ENCODE measurements at regions not wholly inside any gene's neighbourhood (a gene's known extent, or its start where the extent isn't known, plus 50 kb on each side); places are given as distances from the start of the nearest gene placed in this dataset.

- Histone ChIP-seq H3K4me1 (ENCODE audit: control insufficient read depth, extremely low read depth, insufficient read depth, low read length) (no peaks in the 10 kb centered on the region), H2AFZ (ENCODE audit: low read depth, low read length) (no peak overlapping the region), H3K9ac (replicated peaks; ENCODE audit: extremely low read depth, insufficient read depth, low read length) (no peak overlapping the region), H3K9me1 (replicated peaks; ENCODE audit: control insufficient read depth, extremely low read depth, insufficient read depth, low read length) (no peaks in the 10 kb centered on the region), H3K27ac (ENCODE audit: insufficient read depth, low read depth, low read length) (no peak overlapping the region), H3K4me3 (replicated peaks in 1 of 3; ENCODE audit: insufficient read depth in 1 of 3, low read depth in 1 of 3, low read length in 3 of 3) (no peak overlapping the region), H3K36me3 (ENCODE audit: control insufficient read depth in 2 of 2, extremely low read depth in 1 of 2, insufficient read depth in 2 of 2, low read length in 2 of 2) (no peaks in the 10 kb centered on the region), H4K20me1 (replicated peaks; ENCODE audit: control insufficient read depth, extremely low read depth, insufficient read depth, low read length) (no peaks in the 10 kb centered on the region), H3K27me3 (ENCODE audit: control insufficient read depth in 2 of 2, insufficient read depth in 2 of 2, low read length in 2 of 2) (no peaks in the 10 kb centered on the region), H3K79me2 (ENCODE audit: control insufficient read depth, insufficient read depth, low read length) (no peaks in the 10 kb centered on the region), H3K4me2 (ENCODE audit: insufficient read depth, low read length) (no peak overlapping the region), H3K9me3 (replicated peaks; ENCODE audit: control insufficient read depth, insufficient read depth, low read length) (no peaks in the 10 kb centered on the region)
- FAIRE-seq (no peak), DNase-seq (ENCODE audit: low read depth, low spot score) (no peak)
- no TSS peak for BruUV-seq (replicated peaks)
- dilution Hi-C loops (cut with MboI; ENCODE audit: extremely low pct_ligation_motif_present, low sequenced_read_pairs) = no loop called here
- no peak for TF ChIP-seq CTCF (IDR thresholded peaks at IDR 0.05; ENCODE audit: extremely low read depth in 1 of 2, insufficient read depth in 1 of 2, low read depth in 1 of 2, low read length in 2 of 2)
- no peak for TF ChIP-seq FOS (IDR thresholded peaks at IDR 0.05; ENCODE audit: borderline replicate concordance, insufficient read depth, low read length)
- no peak for TF ChIP-seq POLR2AphosphoS5 (IDR thresholded peaks at IDR 0.05; ENCODE audit: insufficient read depth, low read depth, low read length)
- no peak for TF ChIP-seq GATA2 (IDR thresholded peaks at IDR 0.05; ENCODE audit: insufficient read depth, insufficient read length, low read depth, low read length)
- no peak for TF ChIP-seq MAX (IDR thresholded peaks at IDR 0.05; ENCODE audit: insufficient read depth, insufficient read length)
- TF ChIP-seq POLR2A (IDR thresholded peaks at IDR 0.05; ENCODE audit: low read depth, low read length) = no peak
- no peak for TF ChIP-seq JUN (IDR thresholded peaks at IDR 0.05; ENCODE audit: borderline replicate concordance, insufficient read depth, insufficient read length, low read depth)
- TF ChIP-seq EZH2 (IDR thresholded peaks at IDR 0.05; ENCODE audit: borderline replicate concordance, low read depth, low read length, severe bottlenecking) = no peak
- TF ChIP-seq MYC (IDR thresholded peaks at IDR 0.05; ENCODE audit: low read depth, low read length) = no peak
- ChIA-PET CTCF (no interaction called here), POLR2A (no interaction called here)
- intact Hi-C loops (cut with micrococcal nuclease) = no loop called here
Measured at GRCh38 chr2:12061286-12062052, 315.0 kb downstream of the LPIN1 start.

Measured in endothelial cell of umbilical vein (primary cell).